Endothelial cell of umbilical vein (primary cell): ENCODE measurements at regions not wholly inside any gene's neighbourhood (a gene's known extent, or its start where the extent isn't known, plus 50 kb on each side); places are given as distances from the start of the nearest gene placed in this dataset.

Experiments used
- BruUV-seq: library from RNA; stranded (reverse); fragments of 400-500 nt; replicated peaks from 2 replicates; lab custom pipeline; 2021; lab: Mats Ljungman, UMichigan
- CTCF ChIA-PET: fragments of 300-600, 350-600 bp; sonication (Branson Sonifier 250); formaldehyde crosslinking; loops from one replicate; lab custom pipeline; 2021; ENCODE audit warnings: antibody characterized with exemption, inconsistent platforms; lab: Charles Lee
- POLR2A ChIA-PET: fragments of 300-600, 350-600 bp; sonication (Branson Sonifier 250); formaldehyde crosslinking; loops from one replicate; lab custom pipeline; 2021; ENCODE audit warnings: antibody characterized with exemption, inconsistent platforms; lab: Charles Lee
- DNase-seq: peaks from one replicate; pipeline ENCODE4 v3.0.0-alpha.2; 2011; ENCODE audit warnings: low read depth, low spot score
- FAIRE-seq: peaks from 2 replicates; lab custom pipeline; 2011; peaks lifted over from hg19 to GRCh38; lab: Jason Lieb, UNC
- H2AFZ ChIP-seq: 2 replicates; pipeline ENCODE4 v1.6.0; 2012; ENCODE audit warnings: low read depth, low read length, control low read depth, inconsistent platforms
- H3K27ac ChIP-seq: 2 replicates; pipeline ENCODE4 v1.5.1; 2011; ENCODE audit warnings: low read depth, mild to moderate bottlenecking, control low read depth, low read length, moderate library complexity; ENCODE audit not compliant: insufficient read depth
- H3K27me3 ChIP-seq, 2 experiments: 2 replicates each; pipeline versions ENCODE4 v1.6.0 to v1.6.1; 2011; ENCODE audit warnings: low read length in 2 of 2, mixed read lengths in 1 of 2; ENCODE audit not compliant: control insufficient read depth in 2 of 2, insufficient read depth in 2 of 2
- H3K36me3 ChIP-seq, 2 experiments: 2 replicates in 1 of 2; 3 replicates in 1 of 2; pipeline ENCODE4 v1.5.1; 2011; ENCODE audit warnings: low read length in 2 of 2, mild to moderate bottlenecking in 1 of 2, moderate library complexity in 1 of 2; ENCODE audit not compliant: control insufficient read depth in 2 of 2, insufficient read depth in 2 of 2; ENCODE audit errors: extremely low read depth in 1 of 2
- H3K4me1 ChIP-seq: 3 replicates; pipeline ENCODE4 v1.5.1; 2011; ENCODE audit warnings: mild to moderate bottlenecking, low read length; ENCODE audit not compliant: control insufficient read depth, insufficient read depth; ENCODE audit errors: extremely low read depth
- H3K4me2 ChIP-seq: 2 replicates; pipeline ENCODE4 v1.6.1; 2011; ENCODE audit warnings: low read length, control low read depth, mixed read lengths; ENCODE audit not compliant: insufficient read depth
- H3K4me3 ChIP-seq, 3 experiments: fragments of 200-600 bp in 1 of 3; sonication (generic), shearing (Covaris generic) in 1 of 3; replicated peaks in 1 of 3; 2 replicates each; pipeline ENCODE4 v1.5.1; 2011 to 2016; ENCODE audit warnings: control low read depth in 3 of 3, low read length in 3 of 3, mild to moderate bottlenecking in 2 of 3, inconsistent platforms in 1 of 3, low read depth in 1 of 3, moderate library complexity in 1 of 3; ENCODE audit not compliant: insufficient read depth in 1 of 3
- H3K79me2 ChIP-seq: 2 replicates; pipeline ENCODE4 v1.6.0; 2012; ENCODE audit warnings: low read length, inconsistent platforms; ENCODE audit not compliant: control insufficient read depth, insufficient read depth
- H3K9ac ChIP-seq: replicated peaks from 2 replicates; pipeline ENCODE3; 2011; ENCODE audit warnings: low read length, control low read depth; ENCODE audit not compliant: insufficient read depth; ENCODE audit errors: extremely low read depth
- H3K9me1 ChIP-seq: replicated peaks from 3 replicates; pipeline ENCODE4 v1.6.0; 2011; ENCODE audit warnings: mild to moderate bottlenecking, low read length; ENCODE audit not compliant: control insufficient read depth, insufficient read depth; ENCODE audit errors: extremely low read depth
- H3K9me3 ChIP-seq: replicated peaks from 2 replicates; pipeline ENCODE4 v1.5.1; 2012; ENCODE audit warnings: low read length, inconsistent platforms; ENCODE audit not compliant: control insufficient read depth, insufficient read depth
- H4K20me1 ChIP-seq: replicated peaks from 2 replicates; pipeline ENCODE3; 2011; ENCODE audit warnings: mild to moderate bottlenecking, low read length; ENCODE audit not compliant: control insufficient read depth, insufficient read depth; ENCODE audit errors: extremely low read depth
- CTCF ChIP-seq, 2 donors: IDR thresholded peaks; 1 replicate in 1 of 2; 2 replicates in 1 of 2; pipeline ENCODE4 v1.5.1; 2011; ENCODE audit warnings: low read length in 2 of 2, mild to moderate bottlenecking in 2 of 2, moderate library complexity in 2 of 2, control low read depth in 1 of 2, inconsistent platforms in 1 of 2, low read depth in 1 of 2; ENCODE audit not compliant: insufficient read depth in 1 of 2; ENCODE audit errors: extremely low read depth in 1 of 2
- EZH2 ChIP-seq: IDR thresholded peaks from 2 replicates; pipeline ENCODE4 v1.6.1; 2012; ENCODE audit warnings: borderline replicate concordance, low read depth, mild to moderate bottlenecking, moderate library complexity, low read length, inconsistent platforms; ENCODE audit not compliant: severe bottlenecking
- FOS ChIP-seq: IDR thresholded peaks from 2 replicates; pipeline ENCODE4 v1.6.1; 2011; ENCODE audit warnings: mild to moderate bottlenecking, low read length, moderate library complexity, borderline replicate concordance; ENCODE audit not compliant: insufficient read depth
- GATA2 ChIP-seq: IDR thresholded peaks from 2 replicates; pipeline ENCODE4 v1.7.0; 2011; ENCODE audit warnings: low read depth, mild to moderate bottlenecking, moderate library complexity, mixed read lengths, low read length; ENCODE audit not compliant: insufficient read length, insufficient read depth
- JUN ChIP-seq: IDR thresholded peaks from 2 replicates; pipeline ENCODE4 v1.6.1; 2011; ENCODE audit warnings: borderline replicate concordance, low read depth; ENCODE audit not compliant: insufficient read length, insufficient read depth
- MAX ChIP-seq: IDR thresholded peaks from 2 replicates; pipeline ENCODE4 v1.6.1; 2011; ENCODE audit not compliant: insufficient read depth, insufficient read length
- MYC ChIP-seq: IDR thresholded peaks from one replicate; pipeline ENCODE4 v1.6.1; 2011; ENCODE audit warnings: mild to moderate bottlenecking, low read depth, low read length
- POLR2A ChIP-seq: IDR thresholded peaks from 2 replicates; pipeline ENCODE4 v1.6.1; 2012; ENCODE audit warnings: low read depth, mild to moderate bottlenecking, control low read depth, low read length
- POLR2AphosphoS5 ChIP-seq: IDR thresholded peaks from 2 replicates; pipeline ENCODE4 v1.6.1; 2012; ENCODE audit warnings: low read depth, mild to moderate bottlenecking, control low read depth, low read length, moderate library complexity; ENCODE audit not compliant: insufficient read depth
- dilution Hi-C: fragments of 300-500 bp; cut with MboI; formaldehyde crosslinking; loops from one replicate; pipeline ENCODE4 v1.15.0; 2019; ENCODE audit warnings: low sequenced_read_pairs; ENCODE audit not compliant: extremely low pct_ligation_motif_present
- intact Hi-C: fragments of 100-400 bp; cut with micrococcal nuclease; formaldehyde crosslinking; loops from one replicate; pipeline ENCODE4 v1.10.0; 2022

GRCh38 chr4:159776961-159777360 lies 674.1 kb downstream of the RAPGEF2 start:
- Histone ChIP-seq H3K27me3 (no peaks in the 10 kb centered on the region), H3K9me3 (no peaks in the 10 kb centered on the region), H3K36me3 (no peaks in the 10 kb centered on the region), H3K9me1 (no peaks in the 10 kb centered on the region), H3K27ac (no peak overlapping the region), H3K4me1 (no peaks in the 10 kb centered on the region), H3K9ac (no peak overlapping the region), H4K20me1 (no peaks in the 10 kb centered on the region), H3K4me3 (no peak overlapping the region), H2AFZ (no peak overlapping the region), H3K4me2 (no peak overlapping the region), H3K79me2 (no peaks in the 10 kb centered on the region)
- DNase-seq, result no peak
- FAIRE-seq, result no peak
- ChIA-PET CTCF (interaction anchor here (1.0 kb wide), 1 partner anchor 12 kb away, joined by 3 read pairs; no protein-coding TSS in a partner anchor), POLR2A (no interaction called here)
- dilution Hi-C loops (no loop called here), intact Hi-C loops (no loop called here)
- TF ChIP-seq EZH2 (no peak), JUN (no peak), MYC (no peak), POLR2A (no peak), CTCF (IDR thresholded peaks at IDR 0.05; ENCODE audit: extremely low read depth in 1 of 2, insufficient read depth in 1 of 2, low read depth in 1 of 2, low read length in 2 of 2) (no peak), POLR2AphosphoS5 (no peak), GATA2 (no peak), FOS (no peak), MAX (no peak)
- no TSS peak for BruUV-seq
